ENCODE measurements at regions not wholly inside any gene's neighbourhood (a gene's known extent, or its start where the extent isn't known, plus 50 kb on each side); places are given as distances from the start of the nearest gene placed in this dataset.
"Not testable (repeated sequence)": the region's sequence is repeated elsewhere in the genome, so short reads cannot be mapped to it uniquely, and the experiment has no call there.

DNA sequence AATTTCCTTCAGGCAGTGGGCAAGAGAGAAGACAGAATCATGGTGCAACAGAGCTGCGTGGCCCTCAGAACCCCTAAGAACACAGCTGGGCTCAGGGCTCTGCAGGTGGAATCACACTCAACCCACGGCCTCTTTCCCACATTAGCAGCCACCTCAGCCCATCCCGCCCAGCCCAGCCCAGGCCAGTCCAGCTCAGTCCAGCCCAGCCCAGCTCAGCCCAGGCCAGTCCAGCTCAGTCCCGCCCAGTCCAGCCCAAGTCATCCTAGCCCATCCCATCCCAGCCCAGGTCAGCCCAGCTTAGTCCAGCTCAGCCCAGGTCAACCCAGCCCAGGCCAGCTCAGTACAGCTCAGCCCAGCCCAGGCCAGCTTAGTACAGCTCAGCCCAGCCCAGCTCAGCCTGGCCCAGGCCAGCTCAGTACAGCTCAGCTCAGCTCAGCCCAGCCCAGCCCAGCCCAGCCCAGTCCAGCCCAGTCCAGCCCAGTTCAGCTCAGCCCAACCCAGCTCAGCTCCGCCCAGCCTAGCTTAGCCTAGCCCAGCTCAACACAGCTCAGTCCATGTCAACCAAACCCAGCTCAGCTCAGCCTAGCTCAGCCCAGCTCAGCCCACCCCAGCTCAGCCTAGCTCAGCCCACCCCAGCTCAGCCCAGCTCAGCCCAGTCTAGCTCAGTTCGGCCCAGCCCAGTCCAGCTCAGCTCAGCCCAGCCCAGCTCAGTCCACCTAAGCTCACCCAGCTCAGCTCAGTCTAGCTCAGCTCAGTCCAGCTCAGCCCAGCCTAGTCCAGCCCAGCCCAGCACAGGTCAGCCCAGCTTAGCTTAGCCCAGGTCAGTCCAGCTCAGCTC lies 183.1 kb downstream of the TMEM121 start:
- Mint-ChIP-seq H3K27me3 (no peaks in the 10 kb centered on the region), H3K9me3 (no peaks in the 10 kb centered on the region), H3K4me1 (peaks cover 48% of the 10 kb centered on the region), H3K36me3 (ENCODE audit: low read depth) (peaks cover 12% of the 10 kb centered on the region), H3K27ac (peak overlapping the region; percentile 85), H3K4me3 (peak overlapping the region; percentile 75)
- POLR2A ChIA-PET: interaction anchor here (0.6 to 5.6 kb wide), 18 partner anchors 8 to 1121 kb away, joined by 3 to 207 read pairs (median 4); no protein-coding TSS in a partner anchor
- TF ChIP-seq, protein P1, sequence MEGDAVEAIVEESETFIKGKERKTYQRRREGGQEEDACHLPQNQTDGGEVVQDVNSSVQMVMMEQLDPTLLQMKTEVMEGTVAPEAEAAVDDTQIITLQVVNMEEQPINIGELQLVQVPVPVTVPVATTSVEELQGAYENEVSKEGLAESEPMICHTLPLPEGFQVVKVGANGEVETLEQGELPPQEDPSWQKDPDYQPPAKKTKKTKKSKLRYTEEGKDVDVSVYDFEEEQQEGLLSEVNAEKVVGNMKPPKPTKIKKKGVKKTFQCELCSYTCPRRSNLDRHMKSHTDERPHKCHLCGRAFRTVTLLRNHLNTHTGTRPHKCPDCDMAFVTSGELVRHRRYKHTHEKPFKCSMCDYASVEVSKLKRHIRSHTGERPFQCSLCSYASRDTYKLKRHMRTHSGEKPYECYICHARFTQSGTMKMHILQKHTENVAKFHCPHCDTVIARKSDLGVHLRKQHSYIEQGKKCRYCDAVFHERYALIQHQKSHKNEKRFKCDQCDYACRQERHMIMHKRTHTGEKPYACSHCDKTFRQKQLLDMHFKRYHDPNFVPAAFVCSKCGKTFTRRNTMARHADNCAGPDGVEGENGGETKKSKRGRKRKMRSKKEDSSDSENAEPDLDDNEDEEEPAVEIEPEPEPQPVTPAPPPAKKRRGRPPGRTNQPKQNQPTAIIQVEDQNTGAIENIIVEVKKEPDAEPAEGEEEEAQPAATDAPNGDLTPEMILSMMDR (IDR thresholded peaks at IDR 0.05): no peak
- CTCF ChIA-PET: interaction anchor here (1.3 kb wide), 1 partner anchor 30 kb away, joined by 4 read pairs; no protein-coding TSS in a partner anchor
- ATAC-seq (ENCODE audit: low read depth) (no peak), DNase-seq (no peak)
- intact Hi-C loops (cut with micrococcal nuclease): loop anchor here (2.0 to 5.0 kb wide), 2 partner anchors 108 to 151 kb away; no protein-coding TSS in a partner anchor

DNA sequence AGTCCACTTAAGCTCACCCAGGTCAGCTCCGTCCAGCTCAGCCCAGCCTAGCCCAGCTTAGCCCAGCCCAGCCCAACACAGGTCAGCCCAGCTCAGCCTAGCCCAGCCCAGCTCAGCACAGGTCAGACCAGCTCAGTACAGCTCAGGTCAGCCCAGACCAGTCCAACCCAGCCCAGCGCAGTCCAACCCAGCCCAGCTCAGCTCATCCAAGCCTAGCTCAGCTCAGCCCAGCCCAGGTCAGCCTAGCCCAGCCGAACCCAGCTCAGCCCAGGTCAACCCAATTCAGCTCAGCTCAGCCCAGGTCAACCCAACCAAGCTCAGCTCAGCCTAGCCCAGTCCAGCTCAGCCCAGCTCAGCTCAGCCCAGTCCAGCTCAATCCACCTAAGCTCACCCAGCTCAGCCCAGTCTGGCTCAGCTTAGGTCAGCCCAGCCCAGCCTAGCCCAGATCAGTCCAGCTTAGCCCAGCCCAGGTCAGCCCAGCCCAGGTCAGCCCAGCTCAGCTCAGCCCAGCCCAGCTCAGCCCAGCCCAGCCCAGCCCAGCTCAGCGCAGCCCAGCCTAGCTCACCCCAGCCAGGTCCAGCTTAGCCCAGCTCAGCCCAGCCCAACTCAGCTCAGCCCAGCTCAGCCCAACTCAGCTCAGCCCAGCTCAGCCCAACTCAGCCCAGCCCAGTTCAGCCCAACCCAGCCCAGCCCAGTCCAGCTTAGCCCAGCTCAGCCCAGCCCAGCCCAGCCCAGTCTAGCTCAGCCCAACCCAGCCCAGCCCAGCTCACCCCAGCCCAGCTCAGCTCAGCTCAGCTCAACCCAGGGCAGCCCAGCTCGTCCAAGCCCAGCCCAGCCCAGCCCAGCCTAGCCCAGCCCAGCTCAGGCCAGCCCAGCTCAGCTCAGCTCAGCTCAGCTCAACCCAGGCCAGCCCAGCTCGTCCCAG lies 184.0 kb downstream of the TMEM121 start:
- H3K27me3 Mint-ChIP-seq: no peaks in the 10 kb centered on the region
- H3K4me1 Mint-ChIP-seq: peaks cover 44% of the 10 kb centered on the region
- CTCF ChIA-PET: interaction anchor here (1.3 kb wide), 1 partner anchor 31 kb away, joined by 4 read pairs; no protein-coding TSS in a partner anchor
- POLR2A ChIA-PET: interaction anchor here (0.6 to 5.6 kb wide), 23 partner anchors 9 to 1120 kb away, joined by 3 to 207 read pairs (median 4); no protein-coding TSS in a partner anchor
- no peak for ATAC-seq (ENCODE audit: low read depth)
- DNase-seq: no peak
- TF ChIP-seq, protein P1 (IDR thresholded peaks at IDR 0.05): no peak
- H3K27ac Mint-ChIP-seq: peak overlapping the region; percentile 85
- H3K4me3 Mint-ChIP-seq: peak overlapping the region; percentile 75
- intact Hi-C loops (cut with micrococcal nuclease): no loop called here
- H3K9me3 Mint-ChIP-seq: no peaks in the 10 kb centered on the region
- H3K36me3 Mint-ChIP-seq (ENCODE audit: low read depth): peaks cover 9% of the 10 kb centered on the region

DNA sequence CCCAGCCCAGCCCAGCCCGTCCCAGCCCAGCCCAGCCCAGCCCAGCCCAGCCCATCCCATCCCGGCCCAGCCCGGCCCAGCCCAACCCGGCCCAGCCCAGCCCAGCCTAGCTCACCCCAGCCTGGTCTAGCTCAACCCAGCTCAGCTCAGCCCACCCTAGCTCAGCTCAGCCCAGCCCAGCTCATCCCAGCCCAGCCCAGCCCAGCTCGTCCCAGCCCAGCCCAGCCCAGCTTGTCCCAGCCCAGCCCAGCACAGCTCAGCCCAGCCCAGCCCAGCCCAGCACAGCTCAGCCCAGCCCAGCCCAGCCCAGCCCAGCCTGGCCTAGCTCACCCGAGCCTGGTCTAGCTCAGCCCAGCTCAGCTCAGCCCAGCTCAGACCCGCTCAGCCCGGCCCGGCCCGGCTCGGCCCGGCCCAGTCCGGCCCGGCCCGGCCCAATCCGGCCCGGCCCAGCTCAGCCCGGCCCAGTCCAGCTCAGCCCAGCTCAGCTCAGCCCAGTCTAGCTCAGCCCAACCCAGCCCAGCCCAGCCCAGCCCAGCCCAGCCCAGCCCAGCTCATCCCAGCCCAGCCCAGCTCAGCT lies 184.7 kb downstream of the TMEM121 start:
- CTCF ChIA-PET: interaction anchor here (1.3 kb wide), 1 partner anchor 31 kb away, joined by 4 read pairs; no protein-coding TSS in a partner anchor
- no peak overlapping the region for H3K4me3 Mint-ChIP-seq
- H3K36me3 Mint-ChIP-seq (ENCODE audit: low read depth): peaks cover 7% of the 10 kb centered on the region
- POLR2A ChIA-PET: interaction anchor here (0.6 to 5.6 kb wide), 17 partner anchors 10 to 149 kb away, joined by 3 to 207 read pairs (median 5); no protein-coding TSS in a partner anchor
- H3K9me3 Mint-ChIP-seq: no peaks in the 10 kb centered on the region
- DNase-seq (no peak), ATAC-seq (ENCODE audit: low read depth) (no peak)
- intact Hi-C loops (cut with micrococcal nuclease): no loop called here
- TF ChIP-seq, protein P1 (IDR thresholded peaks at IDR 0.05): no peak
- H3K27me3 Mint-ChIP-seq: no peaks in the 10 kb centered on the region
- H3K27ac Mint-ChIP-seq: peak overlapping the region; percentile 30
- H3K4me1 Mint-ChIP-seq: peaks cover 36% of the 10 kb centered on the region

DNA sequence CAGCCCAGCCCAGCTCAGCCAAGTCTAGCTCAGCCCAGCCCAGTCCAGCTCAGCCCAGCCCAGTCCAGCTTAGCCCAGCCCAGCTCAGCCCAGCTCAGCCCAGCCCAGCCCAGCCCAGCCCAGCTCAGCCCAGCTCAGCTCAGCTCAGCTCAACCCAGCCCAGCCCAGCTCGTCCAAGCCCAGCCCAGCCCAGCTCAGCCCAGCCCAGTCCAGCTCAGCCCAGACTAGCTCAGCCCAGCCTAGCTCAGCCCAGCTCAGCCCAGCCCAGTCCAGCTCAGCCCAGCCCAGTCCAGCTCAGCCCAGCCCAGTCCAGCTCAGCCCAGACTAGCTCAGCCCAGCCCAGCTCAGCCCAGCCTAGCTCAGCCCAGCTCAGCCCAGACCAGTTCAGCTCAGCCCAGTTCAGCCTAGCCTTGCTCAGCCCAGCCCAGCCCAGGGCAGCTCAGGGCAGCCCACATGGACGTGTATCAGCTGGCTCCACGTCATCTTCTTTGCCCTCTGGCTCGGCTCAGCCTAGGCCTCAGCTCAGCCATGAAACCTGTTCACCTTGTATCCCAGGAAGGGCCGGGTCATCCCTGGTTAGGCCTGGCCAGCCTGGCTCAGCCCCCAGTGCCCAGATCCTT lies 185.6 kb downstream of the TMEM121 start:
- DNase-seq: no peak
- ATAC-seq (ENCODE audit: low read depth): no peak
- TF ChIP-seq, protein P1 (IDR thresholded peaks at IDR 0.05): no peak
- peak overlapping the region; percentile 65 for H3K27ac Mint-ChIP-seq
- intact Hi-C loops (cut with micrococcal nuclease): no loop called here
- H3K36me3 Mint-ChIP-seq (ENCODE audit: low read depth): peaks cover 7% of the 10 kb centered on the region
- no peaks in the 10 kb centered on the region for H3K9me3 Mint-ChIP-seq
- H3K4me1 Mint-ChIP-seq: peaks cover 29% of the 10 kb centered on the region
- ChIA-PET POLR2A (interaction anchor here (0.6 to 5.6 kb wide), 11 partner anchors 34 to 148 kb away, joined by 3 to 207 read pairs (median 5); no protein-coding TSS in a partner anchor), CTCF (no interaction called here)
- no peaks in the 10 kb centered on the region for H3K27me3 Mint-ChIP-seq
- peak overlapping the region; percentile 44 for H3K4me3 Mint-ChIP-seq

DNA sequence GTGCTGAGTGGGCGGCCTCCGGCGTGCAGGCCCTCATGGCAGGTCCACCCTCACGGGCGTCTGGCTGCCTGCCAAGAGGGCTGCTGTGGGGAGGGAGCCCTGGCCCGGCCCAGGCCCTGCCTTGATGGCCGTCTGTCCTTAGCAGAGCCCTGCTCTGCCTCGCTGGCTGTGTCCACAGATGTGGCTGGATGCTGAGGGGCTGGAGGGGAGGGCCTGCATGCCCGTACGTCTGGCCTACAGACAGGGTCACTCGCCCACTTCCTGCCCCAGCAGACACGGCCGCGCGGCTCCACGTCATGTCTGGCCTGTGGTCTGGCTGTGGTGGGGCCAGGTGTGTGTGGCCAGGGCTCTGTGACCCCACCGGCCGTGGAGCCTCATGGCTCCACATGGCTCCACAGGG lies 186.3 kb downstream of the TMEM121 start:
- POLR2A ChIA-PET: interaction anchor here (1.1 to 5.6 kb wide), 3 partner anchors 33 to 147 kb away, joined by 4 to 207 read pairs (median 14); no protein-coding TSS in a partner anchor
- H3K27ac Mint-ChIP-seq; intact Hi-C loops (cut with micrococcal nuclease); H3K36me3 Mint-ChIP-seq (ENCODE audit: low read depth); H3K9me3 Mint-ChIP-seq; DNase-seq; CTCF ChIA-PET; H3K27me3 Mint-ChIP-seq; H3K4me3 Mint-ChIP-seq: not testable (repeated sequence)
- peak; percentile 8 for ATAC-seq (ENCODE audit: low read depth)
- H3K4me1 Mint-ChIP-seq: peaks cover 25% of the 10 kb centered on the region

DNA sequence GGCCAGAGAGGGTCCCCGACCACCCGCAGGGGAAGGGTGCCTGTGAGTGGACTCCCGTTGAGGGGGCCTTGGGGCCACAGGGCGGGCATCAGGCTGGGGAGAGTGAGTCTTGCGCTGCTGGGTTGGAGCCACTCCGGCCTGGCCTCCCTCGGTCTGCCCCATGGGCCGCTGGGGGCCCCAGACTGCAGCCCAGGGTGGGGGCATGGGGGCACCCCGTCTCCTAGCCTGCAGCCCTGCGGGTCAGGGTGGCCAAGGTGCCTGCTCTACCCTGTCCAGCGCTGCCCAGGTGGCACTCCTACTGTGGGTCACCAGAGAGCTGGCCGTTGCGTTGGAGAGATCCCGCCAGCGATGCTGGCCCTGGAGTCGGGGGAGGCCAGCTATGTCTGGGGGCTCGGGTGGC lies 186.8 kb downstream of the TMEM121 start:
- H3K27me3 Mint-ChIP-seq; CTCF ChIA-PET; H3K27ac Mint-ChIP-seq; DNase-seq; ATAC-seq (ENCODE audit: low read depth); H3K36me3 Mint-ChIP-seq (ENCODE audit: low read depth); POLR2A ChIA-PET; H3K4me3 Mint-ChIP-seq; H3K9me3 Mint-ChIP-seq; intact Hi-C loops (cut with micrococcal nuclease): not testable (repeated sequence)
- H3K4me1 Mint-ChIP-seq: peaks cover 22% of the 10 kb centered on the region

DNA sequence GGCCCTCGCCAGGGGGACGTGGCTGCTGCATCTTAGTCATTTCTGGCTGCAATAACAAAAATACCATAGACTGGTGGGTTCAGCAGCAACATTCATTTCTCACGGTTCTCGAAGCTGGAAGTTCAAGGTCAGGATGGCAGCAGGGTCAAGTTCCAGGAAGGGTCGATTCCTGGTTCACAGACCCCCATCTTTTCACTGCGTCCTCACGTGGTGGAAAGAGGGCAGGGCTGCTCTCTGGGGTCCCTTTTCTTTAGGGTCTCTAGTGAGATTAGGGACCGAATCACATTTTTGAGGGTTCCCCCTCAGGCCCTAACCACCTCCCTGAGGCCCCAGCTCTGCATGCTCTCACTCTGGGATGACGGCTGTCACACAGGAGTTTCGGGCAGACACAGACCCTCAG lies 187.5 kb downstream of the TMEM121 start:
- intact Hi-C loops (cut with micrococcal nuclease); H3K36me3 Mint-ChIP-seq (ENCODE audit: low read depth); ATAC-seq (ENCODE audit: low read depth); CTCF ChIA-PET; H3K9me3 Mint-ChIP-seq; POLR2A ChIA-PET; DNase-seq; H3K27me3 Mint-ChIP-seq; H3K4me3 Mint-ChIP-seq: not testable (repeated sequence)
- Mint-ChIP-seq H3K27ac (peak overlapping the region; percentile 16), H3K4me1 (peaks cover 16% of the 10 kb centered on the region)
